SK-N-SH (cell line): ENCODE measurements at regions not wholly inside any gene's neighbourhood (a gene's known extent, or its start where the extent isn't known, plus 50 kb on each side); places are given as distances from the start of the nearest gene placed in this dataset.

Experiments
- CTCF ChIA-PET: fragments of 300-600, 350-600 bp; formaldehyde crosslinking; extraction: SDS; loops from one replicate; lab custom pipeline; 2021; lab: Yijun Ruan, JAX
- POLR2A ChIA-PET: fragments of 350-600 bp; sonication (Branson Sonifier 250); formaldehyde crosslinking; extraction: SDS; loops from one replicate; lab custom pipeline; 2020; ENCODE audit warnings: antibody characterized with exemption, inconsistent platforms; lab: Yijun Ruan, JAX
- DNase-seq: peaks from one replicate; pipeline ENCODE4 v3.0.0; 2012
- H2AFZ ChIP-seq: fragments of 200-600 bp; sonication (generic); 2 replicates; pipeline ENCODE4 v1.8.1; 2016; ENCODE audit warnings: antibody characterized with exemption, mild to moderate bottlenecking, low read depth
- H3F3A ChIP-seq: fragments of 200-600 bp; sonication (generic); replicated peaks from 2 replicates; pipeline ENCODE3; 2016; ENCODE audit warnings: antibody characterized with exemption, mild to moderate bottlenecking; ENCODE audit not compliant: insufficient read depth
- H3K27ac ChIP-seq, 2 experiments: fragments of 200-500 bp in 1 of 2; fragments of 200-600 bp in 1 of 2; sonication (Bioruptor generic) in 1 of 2; sonication (generic), shearing (Covaris generic) in 1 of 2; 2 replicates each; pipeline versions ENCODE4 v1.5.1 to v1.6.1; 2014 to 2016; ENCODE audit warnings: low read depth in 2 of 2, inconsistent platforms in 1 of 2, low read length in 1 of 2, mild to moderate bottlenecking in 1 of 2, mixed read lengths in 1 of 2
- H3K27me3 ChIP-seq: fragments of 200-600 bp; sonication (generic), shearing (Covaris generic); 2 replicates; pipeline ENCODE4 v1.6.1; 2016; ENCODE audit warnings: mixed run types; ENCODE audit not compliant: insufficient read depth
- H3K36me3 ChIP-seq, 2 experiments: fragments of 200-500 bp in 1 of 2; fragments of 200-600 bp in 1 of 2; sonication (Bioruptor generic) in 1 of 2; sonication (generic) in 1 of 2; replicated peaks in 1 of 2; 2 replicates each; pipeline versions ENCODE3 to v1.5.1; 2014 to 2016; ENCODE audit warnings: low read length in 1 of 2, mild to moderate bottlenecking in 1 of 2; ENCODE audit not compliant: insufficient read depth in 2 of 2, control insufficient read depth in 1 of 2
- H3K4me1 ChIP-seq, 2 experiments: fragments of 200-500 bp in 1 of 2; fragments of 200-600 bp in 1 of 2; sonication (Bioruptor generic) in 1 of 2; sonication (generic), shearing (Covaris generic) in 1 of 2; 2 replicates each; pipeline versions ENCODE4 v1.5.1 to v1.6.1; 2014 to 2016; ENCODE audit warnings: low read depth in 1 of 2, low read length in 1 of 2, mixed run types in 1 of 2; ENCODE audit not compliant: insufficient read depth in 2 of 2, control insufficient read depth in 1 of 2
- H3K4me2 ChIP-seq: fragments of 200-600 bp; sonication (generic), shearing (Covaris generic); 2 replicates; pipeline ENCODE4 v1.6.1; 2017; ENCODE audit warnings: mixed run types
- H3K4me3 ChIP-seq, 2 experiments: fragments of 200-500 bp in 1 of 2; fragments of 200-600 bp in 1 of 2; sonication (Bioruptor generic) in 1 of 2; sonication (generic), shearing (Covaris generic) in 1 of 2; 2 replicates each; pipeline versions ENCODE4 v1.5.1 to v1.8.1; 2014 to 2016; ENCODE audit warnings: low read depth in 2 of 2, inconsistent platforms in 1 of 2, low read length in 1 of 2, mild to moderate bottlenecking in 1 of 2, mixed read lengths in 1 of 2, moderate library complexity in 1 of 2
- H3K79me2 ChIP-seq: fragments of 200-600 bp; sonication (generic); 2 replicates; pipeline ENCODE4 v1.8.1; 2017; ENCODE audit warnings: mild to moderate bottlenecking; ENCODE audit not compliant: insufficient read depth
- H3K9ac ChIP-seq: fragments of 200-600 bp; sonication (generic); 2 replicates; pipeline ENCODE4 v1.6.1; 2017; ENCODE audit warnings: mixed run types
- H3K9me2 ChIP-seq: fragments of 200-600 bp; sonication (generic); 2 replicates; pipeline ENCODE4 v1.6.1; 2017; ENCODE audit warnings: mixed run types
- H3K9me3 ChIP-seq: fragments of 200-600 bp; sonication (generic); 2 replicates; pipeline ENCODE4 v1.6.1; 2017; ENCODE audit warnings: mixed run types, mild to moderate bottlenecking, moderate library complexity
- H4K20me1 ChIP-seq: fragments of 200-600 bp; sonication (generic); 2 replicates; pipeline ENCODE4 v1.6.1; 2017; ENCODE audit warnings: mild to moderate bottlenecking, mixed run types; ENCODE audit not compliant: insufficient read depth
- CHD2 ChIP-seq: fragments of 150-350 bp; IDR thresholded peaks from 2 replicates; pipeline ENCODE4 v1.6.1; 2018; ENCODE audit warnings: low read length; ENCODE audit not compliant: partially characterized antibody
- EP300 ChIP-seq, 2 experiments: IDR thresholded peaks; 2 replicates each; pipeline versions ENCODE4 v1.4.0 to v1.6.1; 2012; ENCODE audit warnings: borderline replicate concordance in 1 of 2, low read depth in 1 of 2, low read length in 1 of 2
- MXI1 ChIP-seq: IDR thresholded peaks from 2 replicates; pipeline ENCODE4 v1.6.1; 2012; ENCODE audit warnings: mild to moderate bottlenecking, low read depth, low read length, improper control_type of control experiment
- NFIC ChIP-seq: IDR thresholded peaks from 2 replicates; pipeline ENCODE4 v1.4.0; 2012; ENCODE audit warnings: borderline replicate concordance
- NRF1 ChIP-seq: IDR thresholded peaks from 2 replicates; pipeline ENCODE4 v1.6.1; 2012; ENCODE audit warnings: low read depth, mild to moderate bottlenecking, low read length
- POLR2AphosphoS5 ChIP-seq: IDR thresholded peaks from 2 replicates; pipeline ENCODE4 v1.6.1; 2012; ENCODE audit warnings: low read depth, low read length
- RCOR1 ChIP-seq: fragments of 150-350 bp; IDR thresholded peaks from 2 replicates; pipeline ENCODE4 v1.6.1; 2017; ENCODE audit warnings: antibody characterized with exemption, low read length
- SIN3A ChIP-seq: IDR thresholded peaks from 2 replicates; pipeline ENCODE4 v1.6.1; 2012; ENCODE audit warnings: low read depth, mild to moderate bottlenecking, low read length, moderate library complexity, borderline replicate concordance
- YY1 ChIP-seq: IDR thresholded peaks from 2 replicates; pipeline ENCODE4 v1.4.0; 2012; ENCODE audit warnings: low read depth, mild to moderate bottlenecking
- WGBS: methylation state at CpG from one replicate; pipeline ENCODE4 v1.1.6; 2017; ENCODE audit warnings: low lambda C conversion rate; 5-methylcytosine and 5-hydroxymethylcytosine counted together
- TF ChIP-seq, protein P1 (sequence below): IDR thresholded peaks from 2 replicates; pipeline ENCODE4 v1.6.1; 2012; ENCODE audit warnings: mild to moderate bottlenecking, low read depth, low read length, moderate library complexity
- TF ChIP-seq, protein P2 (sequence below): IDR thresholded peaks from 2 replicates; pipeline ENCODE4 v1.4.0; 2012; ENCODE audit warnings: low read depth
- TF ChIP-seq, protein P3 (sequence below): fragments of 150-350 bp; IDR thresholded peaks from 2 replicates; pipeline ENCODE4 v1.6.1; 2016; ENCODE audit warnings: mild to moderate bottlenecking, low read depth, low read length

DNA sequence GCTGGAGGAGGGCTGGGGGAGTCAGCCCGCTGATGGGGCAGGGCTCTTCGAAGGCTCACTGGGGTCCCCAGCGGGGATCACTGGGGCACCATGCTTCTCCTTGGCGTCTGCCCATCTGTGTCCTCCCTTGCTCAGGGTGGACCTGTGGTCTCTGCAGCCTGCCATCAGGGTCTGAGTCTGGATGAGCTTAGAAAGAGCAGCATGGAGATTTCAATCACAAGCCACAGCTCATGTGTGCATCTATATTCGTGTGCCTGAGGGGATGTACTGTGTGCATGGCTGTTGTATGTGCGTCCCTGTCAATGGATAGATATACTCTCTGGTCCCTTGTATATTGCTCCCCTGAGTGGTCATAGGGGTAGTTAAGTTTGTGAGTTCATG is 126.6 kb upstream of the SDK2 start (continued):
- TF ChIP-seq, protein P1, sequence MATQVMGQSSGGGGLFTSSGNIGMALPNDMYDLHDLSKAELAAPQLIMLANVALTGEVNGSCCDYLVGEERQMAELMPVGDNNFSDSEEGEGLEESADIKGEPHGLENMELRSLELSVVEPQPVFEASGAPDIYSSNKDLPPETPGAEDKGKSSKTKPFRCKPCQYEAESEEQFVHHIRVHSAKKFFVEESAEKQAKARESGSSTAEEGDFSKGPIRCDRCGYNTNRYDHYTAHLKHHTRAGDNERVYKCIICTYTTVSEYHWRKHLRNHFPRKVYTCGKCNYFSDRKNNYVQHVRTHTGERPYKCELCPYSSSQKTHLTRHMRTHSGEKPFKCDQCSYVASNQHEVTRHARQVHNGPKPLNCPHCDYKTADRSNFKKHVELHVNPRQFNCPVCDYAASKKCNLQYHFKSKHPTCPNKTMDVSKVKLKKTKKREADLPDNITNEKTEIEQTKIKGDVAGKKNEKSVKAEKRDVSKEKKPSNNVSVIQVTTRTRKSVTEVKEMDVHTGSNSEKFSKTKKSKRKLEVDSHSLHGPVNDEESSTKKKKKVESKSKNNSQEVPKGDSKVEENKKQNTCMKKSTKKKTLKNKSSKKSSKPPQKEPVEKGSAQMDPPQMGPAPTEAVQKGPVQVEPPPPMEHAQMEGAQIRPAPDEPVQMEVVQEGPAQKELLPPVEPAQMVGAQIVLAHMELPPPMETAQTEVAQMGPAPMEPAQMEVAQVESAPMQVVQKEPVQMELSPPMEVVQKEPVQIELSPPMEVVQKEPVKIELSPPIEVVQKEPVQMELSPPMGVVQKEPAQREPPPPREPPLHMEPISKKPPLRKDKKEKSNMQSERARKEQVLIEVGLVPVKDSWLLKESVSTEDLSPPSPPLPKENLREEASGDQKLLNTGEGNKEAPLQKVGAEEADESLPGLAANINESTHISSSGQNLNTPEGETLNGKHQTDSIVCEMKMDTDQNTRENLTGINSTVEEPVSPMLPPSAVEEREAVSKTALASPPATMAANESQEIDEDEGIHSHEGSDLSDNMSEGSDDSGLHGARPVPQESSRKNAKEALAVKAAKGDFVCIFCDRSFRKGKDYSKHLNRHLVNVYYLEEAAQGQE = no peak
- TF ChIP-seq, all 33 proteins: peak for 7

DNA sequence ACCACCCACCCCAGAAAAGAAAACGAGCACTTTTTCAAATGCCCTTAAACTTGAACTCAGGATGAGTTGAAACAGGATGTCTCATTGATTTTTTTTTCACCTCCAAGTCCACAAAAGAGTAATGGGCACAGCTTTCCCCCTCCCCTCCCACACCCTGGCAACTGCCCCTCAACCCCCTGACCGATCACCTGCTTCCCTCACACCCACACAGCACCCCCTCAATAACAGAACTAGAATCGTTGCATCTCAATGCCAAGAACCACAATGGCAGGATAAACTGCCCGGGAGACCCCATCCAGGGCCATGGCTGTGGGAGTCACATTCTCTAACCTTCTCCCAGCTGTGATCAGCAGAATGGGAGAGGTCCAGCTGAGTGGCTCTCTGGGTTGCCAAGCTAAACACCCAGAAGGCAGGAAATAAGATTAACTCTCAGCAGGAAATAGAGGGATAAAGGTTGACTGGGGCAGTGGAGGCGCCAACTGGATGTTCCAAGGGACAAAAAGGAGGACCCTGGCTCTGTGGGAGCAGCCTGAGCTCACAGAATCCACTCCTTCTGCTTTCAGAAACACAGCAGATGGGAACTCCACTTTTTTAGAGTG is 128.0 kb upstream of the SDK2 start:
- TF ChIP-seq, protein P2, sequence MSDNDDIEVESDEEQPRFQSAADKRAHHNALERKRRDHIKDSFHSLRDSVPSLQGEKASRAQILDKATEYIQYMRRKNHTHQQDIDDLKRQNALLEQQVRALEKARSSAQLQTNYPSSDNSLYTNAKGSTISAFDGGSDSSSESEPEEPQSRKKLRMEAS = no peak
- TF ChIP-seq CHD2 (no peak), MXI1 (no peak), RCOR1 (no peak), SIN3A (no peak), EP300 (IDR thresholded peaks at IDR 0.05; ENCODE audit: borderline replicate concordance in 1 of 2, low read depth in 1 of 2, low read length in 1 of 2) (no peak), NRF1 (no peak), YY1 (no peak), POLR2AphosphoS5 (no peak), NFIC (no peak)
- TF ChIP-seq, protein P1 = no peak
- TF ChIP-seq, protein P3, sequence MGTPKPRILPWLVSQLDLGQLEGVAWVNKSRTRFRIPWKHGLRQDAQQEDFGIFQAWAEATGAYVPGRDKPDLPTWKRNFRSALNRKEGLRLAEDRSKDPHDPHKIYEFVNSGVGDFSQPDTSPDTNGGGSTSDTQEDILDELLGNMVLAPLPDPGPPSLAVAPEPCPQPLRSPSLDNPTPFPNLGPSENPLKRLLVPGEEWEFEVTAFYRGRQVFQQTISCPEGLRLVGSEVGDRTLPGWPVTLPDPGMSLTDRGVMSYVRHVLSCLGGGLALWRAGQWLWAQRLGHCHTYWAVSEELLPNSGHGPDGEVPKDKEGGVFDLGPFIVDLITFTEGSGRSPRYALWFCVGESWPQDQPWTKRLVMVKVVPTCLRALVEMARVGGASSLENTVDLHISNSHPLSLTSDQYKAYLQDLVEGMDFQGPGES = no peak
- no peaks in the 10 kb centered on the region for H3K79me2 ChIP-seq
- no peaks in the 10 kb centered on the region for H4K20me1 ChIP-seq
- no peak overlapping the region for H3K4me3 ChIP-seq
- H3K4me1 ChIP-seq = peaks cover 0 to 40% of the 10 kb centered on the region in 2 experiments; a peak in 2 of 4 replicates
- no peak overlapping the region for H3K27ac ChIP-seq
- H3K9me2 ChIP-seq = no peaks in the 10 kb centered on the region
- DNase-seq = no peak
- ChIA-PET CTCF (interaction anchor here (0.5 to 1.7 kb wide), 5 partner anchors 19 to 342 kb away, joined by 3 to 4 read pairs (median 3); no protein-coding TSS in a partner anchor), POLR2A (no interaction called here)
- no peaks in the 10 kb centered on the region for H3K36me3 ChIP-seq
- WGBS = 36% methylated on average over 5 of the region's 5 CpGs
- no peak overlapping the region for H2AFZ ChIP-seq
- no peak overlapping the region for H3K4me2 ChIP-seq
- no peaks in the 10 kb centered on the region for H3K9me3 ChIP-seq
- no peaks in the 10 kb centered on the region for H3K27me3 ChIP-seq
- H3K9ac ChIP-seq = no peak overlapping the region
- H3F3A ChIP-seq = no peaks in the 10 kb centered on the region
